HG03135 (cell line): ENCODE measurements at regions not wholly inside any gene's neighbourhood (a gene's known extent, or its start where the extent isn't known, plus 50 kb on each side); places are given as distances from the start of the nearest gene placed in this dataset.

Experiments
- ATAC-seq: cut with Tn5 transposase; IDR thresholded peaks from one replicate; pipeline ENCODE4 v1.9.1; 2021; ENCODE audit warnings: mild to moderate bottlenecking, moderate library complexity; ENCODE audit not compliant: unreplicated experiment

DNA sequence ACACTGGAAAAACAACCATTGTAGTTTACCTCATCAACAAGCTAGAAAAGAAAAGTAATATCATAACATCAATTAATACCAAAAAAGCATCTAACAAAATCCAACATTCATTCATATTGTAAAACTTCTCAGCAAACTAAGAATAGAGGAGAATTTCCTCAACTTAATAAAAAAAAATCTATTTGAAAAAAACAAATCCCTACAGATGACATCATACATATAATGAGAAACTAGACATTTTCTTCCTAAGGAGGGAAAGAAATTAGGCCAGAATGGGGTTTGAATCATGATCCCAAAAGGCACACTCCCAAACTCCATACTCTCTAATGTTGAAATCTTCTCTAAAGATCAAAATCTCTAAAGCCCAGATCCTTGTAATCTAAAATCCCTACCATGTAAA lies 460.0 kb downstream of the IRS1 start:
- ATAC-seq, result no peak

DNA sequence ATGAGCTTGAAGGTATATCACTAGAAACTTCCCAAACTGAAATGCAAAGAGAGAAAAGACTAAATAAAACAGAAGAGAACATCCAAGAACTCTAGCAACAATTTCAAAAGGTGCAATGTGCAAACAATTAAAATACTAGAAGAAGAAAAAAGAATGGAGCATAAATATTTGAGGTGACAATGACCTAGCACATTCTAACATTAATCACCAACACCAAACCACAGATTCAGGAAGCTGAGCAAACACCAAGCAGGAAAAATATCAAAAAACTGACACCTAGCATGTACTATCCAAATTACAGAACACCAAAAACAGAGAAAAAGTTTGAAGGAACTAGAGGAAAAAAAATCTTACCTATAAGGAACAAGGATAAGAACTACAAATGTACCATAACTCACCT lies 460.8 kb downstream of the IRS1 start:
- ATAC-seq, result no peak

DNA sequence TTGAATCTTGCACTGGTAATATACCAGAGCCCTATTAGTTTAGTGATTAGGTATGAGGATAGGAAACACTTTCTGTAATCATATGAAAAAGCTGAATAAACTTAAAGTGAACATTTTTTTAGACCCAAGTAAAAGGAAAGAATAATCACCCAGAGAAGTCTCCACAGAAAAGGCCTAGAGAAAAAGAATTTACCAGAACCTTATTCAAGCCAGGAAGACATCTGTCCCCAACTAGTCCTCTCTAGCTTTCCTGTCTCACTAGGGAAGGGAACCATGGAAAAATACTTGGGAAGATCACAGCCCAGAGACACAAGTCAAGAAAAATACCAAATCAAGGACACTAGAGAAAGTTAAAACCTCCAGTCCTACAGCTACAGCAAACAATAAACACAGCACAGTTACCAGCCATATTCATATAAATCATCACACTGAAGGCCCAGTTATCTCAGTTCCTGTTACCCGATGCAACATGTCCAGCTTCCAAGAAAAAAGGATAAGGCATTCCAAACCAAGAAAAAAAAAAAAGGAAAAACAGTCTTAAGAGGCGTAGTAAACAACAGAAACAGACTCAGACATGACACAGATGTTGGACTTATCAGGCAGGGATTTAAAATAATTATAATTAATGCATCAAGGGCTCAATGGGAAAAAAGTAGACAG lies 461.5 kb downstream of the IRS1 start:
- ATAC-seq, result no peak

DNA sequence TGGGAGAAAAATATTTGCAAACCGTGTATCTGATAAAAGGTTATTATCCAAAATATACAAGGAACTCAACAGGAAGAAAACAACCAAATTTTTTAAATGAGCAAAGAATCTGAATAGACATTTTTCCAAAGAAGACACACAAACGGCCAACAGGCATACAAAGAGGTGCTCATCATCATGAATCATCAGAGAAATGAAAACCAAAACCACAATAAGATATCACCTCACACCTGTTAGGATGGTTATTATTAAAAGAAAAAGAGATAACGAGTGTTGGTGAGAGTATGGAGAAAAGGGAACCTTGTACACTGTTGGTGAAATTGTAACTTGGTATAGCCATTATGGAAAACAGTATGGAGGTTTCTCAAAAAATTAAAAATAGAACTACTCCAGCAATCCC lies 463.3 kb downstream of the IRS1 start:
- no peak for ATAC-seq

DNA sequence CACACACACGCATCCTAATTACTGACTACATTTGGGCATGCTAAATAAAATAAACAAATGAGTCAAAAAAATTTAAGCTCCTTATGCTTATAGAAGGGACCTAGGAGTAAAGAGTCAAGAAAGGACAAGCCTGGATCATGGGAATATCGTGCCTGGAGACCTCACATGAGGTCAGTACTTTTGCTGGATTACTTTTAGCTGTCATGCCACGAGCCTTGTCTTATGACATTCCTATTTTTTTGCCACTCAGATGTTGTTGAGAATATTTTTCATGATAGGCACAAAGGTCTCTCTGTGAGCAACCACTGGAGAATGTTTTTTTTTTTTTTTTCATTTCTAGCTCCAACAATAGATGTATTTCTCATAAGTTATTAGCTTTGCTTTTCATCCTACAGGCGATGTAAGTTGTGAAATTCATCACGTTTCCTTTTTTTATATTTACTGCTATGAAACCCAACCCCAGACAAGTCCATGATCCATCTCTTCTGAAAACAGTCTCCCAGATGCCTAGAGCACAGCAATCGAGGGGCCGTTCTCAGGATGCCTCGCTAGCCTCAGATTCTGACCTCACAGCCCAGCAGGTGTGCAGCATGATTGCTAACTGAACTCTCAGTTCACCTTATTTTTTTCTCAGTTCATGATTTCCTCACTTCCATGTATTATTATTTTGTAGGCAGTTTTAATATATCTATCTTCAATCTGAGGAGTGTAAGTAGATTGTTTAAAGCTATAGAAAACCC lies 464.5 kb downstream of the IRS1 start:
- ATAC-seq, result no peak

DNA sequence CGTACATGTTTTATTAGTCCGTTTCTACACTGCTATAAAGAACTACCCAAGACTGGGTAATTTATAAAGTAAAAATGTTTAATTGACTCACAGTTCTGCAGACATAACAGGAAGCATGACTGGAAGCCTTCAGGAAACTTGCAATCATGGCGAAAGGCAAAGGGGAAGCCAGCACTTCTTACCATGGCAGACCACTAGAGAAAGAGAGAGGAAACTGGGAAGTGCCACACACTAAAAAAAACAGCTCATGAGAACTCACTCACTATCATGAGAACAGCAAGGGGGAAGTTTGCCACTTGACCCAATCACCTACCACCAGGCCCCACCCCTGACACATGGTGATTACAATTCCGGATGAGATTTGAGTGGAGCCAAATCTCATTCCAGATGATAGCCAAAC lies 466.2 kb downstream of the IRS1 start:
- no peak for ATAC-seq

DNA sequence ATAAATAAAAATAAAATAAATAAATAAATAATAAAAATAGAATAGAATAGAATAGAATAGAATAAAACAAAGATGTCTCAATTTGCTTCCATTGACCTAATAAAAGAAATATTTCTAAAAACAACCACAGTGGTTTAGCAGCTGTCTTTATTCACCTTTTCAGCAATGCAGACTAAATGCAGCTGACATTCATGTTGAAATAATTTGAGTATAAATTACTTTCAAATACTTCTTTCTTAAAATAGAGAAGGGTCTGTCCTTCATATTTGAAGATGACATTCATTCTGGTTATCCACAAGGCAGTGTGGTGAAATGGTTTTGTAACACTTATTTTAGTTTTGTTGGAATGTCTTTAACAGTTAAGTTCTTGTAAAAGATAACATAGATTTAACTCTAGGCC lies 469.4 kb downstream of the IRS1 start:
- ATAC-seq, result no peak

DNA sequence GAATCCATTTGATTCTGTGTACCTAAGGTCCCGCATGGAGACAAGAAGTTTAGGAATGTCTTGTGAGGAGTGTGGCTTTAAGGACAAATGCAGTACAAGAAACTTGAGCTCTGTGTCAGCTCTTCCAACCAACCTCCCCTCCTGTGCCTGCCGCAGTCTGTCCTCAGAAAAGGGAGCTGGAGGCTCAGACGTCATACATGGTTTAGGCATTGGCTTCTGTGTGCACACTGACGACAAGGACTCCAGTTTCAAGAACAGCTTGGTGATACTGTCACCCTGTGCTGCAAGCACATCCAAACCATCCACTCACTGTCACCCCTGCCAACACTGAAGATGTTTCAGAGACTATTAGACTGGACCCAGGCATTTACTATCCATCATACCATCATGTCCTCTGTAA lies 470.4 kb downstream of the IRS1 start:
- ATAC-seq, result no peak

DNA sequence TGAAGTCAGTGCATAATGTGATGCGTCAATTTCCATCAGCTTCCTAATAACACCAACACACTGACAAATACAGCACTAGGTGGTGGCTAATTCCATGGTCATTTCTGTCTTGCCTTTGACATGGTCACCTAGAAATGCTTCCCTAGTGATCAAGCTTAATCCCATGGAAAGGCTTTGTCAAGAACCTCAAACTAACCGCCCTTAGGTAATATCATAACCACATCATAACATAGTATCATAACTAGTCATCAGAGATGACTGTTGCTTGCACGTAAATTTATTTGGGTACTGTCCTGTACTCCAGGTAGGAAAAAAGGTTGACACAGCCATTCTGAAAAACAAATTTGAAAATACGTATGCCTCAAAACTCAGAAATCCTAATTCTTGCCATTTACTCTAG lies 471.8 kb downstream of the IRS1 start:
- no peak for ATAC-seq

DNA sequence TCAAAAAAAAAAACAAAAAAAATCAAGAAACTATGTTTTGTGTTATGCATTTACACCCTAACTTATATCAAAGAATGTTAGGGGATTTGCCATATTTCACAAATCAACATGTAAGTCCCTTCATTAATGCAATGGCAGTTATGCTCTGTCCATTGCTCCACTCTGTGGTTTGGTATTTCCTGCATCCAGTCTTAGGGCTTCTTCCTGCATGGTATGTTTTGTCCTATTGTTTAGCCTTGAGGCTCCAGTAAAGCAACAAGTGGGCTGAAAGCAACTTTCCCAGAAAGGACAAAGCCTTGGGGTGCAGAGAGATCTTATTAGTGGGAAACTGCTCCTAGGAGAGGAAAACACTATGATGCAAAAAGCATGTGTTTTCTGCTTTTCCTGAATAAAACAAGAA lies 474.1 kb downstream of the IRS1 start:
- no peak for ATAC-seq

DNA sequence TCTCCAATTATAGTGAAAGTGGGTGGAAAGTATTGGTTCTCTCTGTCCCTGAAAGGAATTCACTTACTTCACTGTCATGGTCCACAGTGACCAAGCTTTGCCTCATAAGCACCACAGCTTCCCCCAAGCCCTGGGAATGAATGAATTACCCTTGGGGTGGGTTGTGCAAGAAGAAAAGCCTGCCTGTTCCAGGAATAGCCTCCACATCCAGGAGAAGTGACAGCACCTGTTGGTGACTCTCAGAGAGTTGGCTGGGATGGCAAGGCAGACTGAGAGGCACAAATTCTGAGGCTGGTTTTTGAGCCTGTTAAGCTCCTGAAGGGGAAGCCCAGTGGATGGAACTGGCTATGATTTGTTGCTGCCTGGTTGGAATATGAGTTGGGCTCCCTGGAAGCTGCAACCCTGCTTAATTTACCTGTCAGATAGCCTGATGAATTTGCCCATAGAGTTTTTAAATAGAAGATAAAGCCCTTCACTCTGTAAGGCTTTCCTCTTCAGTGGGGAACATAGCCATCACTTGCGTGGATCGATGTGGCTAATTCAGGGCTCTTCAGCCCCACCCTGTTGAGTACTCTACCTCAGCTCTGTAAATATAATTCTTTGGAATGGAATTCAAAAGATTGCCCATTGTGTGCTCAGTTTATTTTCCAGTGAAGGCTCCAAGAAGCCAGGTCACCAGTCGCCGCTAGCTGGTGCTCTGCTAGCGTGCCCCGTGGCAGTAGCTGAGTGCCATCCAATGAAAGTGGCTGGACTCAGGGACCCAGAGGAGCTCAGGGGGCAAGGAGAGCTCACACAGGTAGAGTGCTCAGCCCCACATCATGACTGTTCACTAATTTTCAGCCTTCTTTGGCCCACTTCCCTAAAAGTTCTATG lies 479.3 kb downstream of the IRS1 start:
- no peak for ATAC-seq

DNA sequence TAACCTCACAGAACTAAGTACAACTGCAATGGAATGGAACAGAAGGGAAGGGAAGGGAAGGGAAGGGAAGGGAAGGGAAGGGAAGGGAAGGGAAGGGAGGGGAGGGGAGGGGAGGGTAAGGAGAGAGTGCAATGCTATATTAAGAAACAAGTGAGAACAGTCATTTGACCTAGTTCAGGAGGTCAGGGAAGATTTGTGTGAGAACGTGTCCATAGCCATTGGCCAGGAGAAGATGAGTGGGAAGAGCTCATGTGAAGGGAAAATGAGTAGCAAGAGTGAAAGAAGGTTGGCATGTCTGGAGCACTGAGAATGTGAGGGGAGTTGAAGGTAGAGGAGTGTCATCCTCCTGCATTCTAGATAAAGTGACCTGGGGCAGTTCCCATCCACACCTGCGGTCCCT lies 481.6 kb downstream of the IRS1 start:
- ATAC-seq, result no peak

DNA sequence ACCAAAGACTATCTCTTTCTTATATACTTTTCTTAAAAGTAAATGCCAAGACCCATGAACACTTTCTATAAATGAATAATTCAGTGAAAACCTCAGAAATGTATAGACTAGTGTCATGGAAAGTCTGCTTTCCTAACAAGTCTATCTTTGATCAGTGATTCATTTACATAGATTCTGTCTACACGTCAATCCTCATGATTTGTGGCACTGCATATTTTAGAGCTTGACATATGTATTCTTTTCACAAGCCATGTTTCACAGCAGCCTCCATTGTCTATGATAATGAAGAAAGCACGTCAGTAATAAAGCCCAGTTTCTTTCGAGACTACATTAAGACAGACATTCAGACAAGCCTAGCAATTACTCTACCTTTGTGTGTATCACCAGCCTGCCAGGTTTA lies 486.6 kb downstream of the IRS1 start:
- no peak for ATAC-seq

DNA sequence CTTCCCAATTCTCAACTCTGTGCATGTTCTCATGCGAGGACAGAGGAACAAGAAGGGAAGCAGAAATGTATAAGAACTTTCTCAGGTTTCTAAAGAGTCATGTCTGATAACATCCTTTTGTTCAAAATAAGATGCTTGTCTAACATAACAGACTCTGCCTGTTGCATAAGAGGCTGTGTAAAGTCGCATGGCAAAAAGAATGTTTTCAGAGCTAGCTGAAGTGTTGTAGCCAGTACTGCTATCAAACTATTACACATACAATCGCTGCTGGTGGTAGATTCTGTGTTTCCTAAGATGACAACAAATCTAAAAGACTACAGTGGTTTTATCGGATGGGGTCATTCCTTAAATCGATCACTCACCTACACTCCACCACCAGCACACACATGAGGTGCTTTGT lies 487.5 kb downstream of the IRS1 start:
- ATAC-seq, result no peak

DNA sequence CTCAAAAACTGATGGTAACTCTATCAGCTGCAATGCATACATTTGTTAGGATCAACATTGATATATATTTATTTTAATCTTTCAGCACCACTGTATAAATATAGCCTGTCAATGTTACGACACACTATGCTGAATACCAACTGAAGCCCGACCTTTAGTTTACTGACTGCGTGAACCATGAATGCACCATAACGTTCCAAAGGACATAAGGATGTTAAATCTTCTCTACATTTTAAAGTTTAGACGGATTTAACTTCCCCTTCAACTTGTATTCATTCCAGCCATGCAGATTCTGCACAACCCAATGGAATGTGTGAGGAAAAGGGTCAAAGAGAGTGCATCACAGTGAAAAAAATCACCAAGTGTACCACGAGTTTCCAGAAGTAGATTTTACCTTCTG lies 489.5 kb downstream of the IRS1 start:
- ATAC-seq, result no peak

DNA sequence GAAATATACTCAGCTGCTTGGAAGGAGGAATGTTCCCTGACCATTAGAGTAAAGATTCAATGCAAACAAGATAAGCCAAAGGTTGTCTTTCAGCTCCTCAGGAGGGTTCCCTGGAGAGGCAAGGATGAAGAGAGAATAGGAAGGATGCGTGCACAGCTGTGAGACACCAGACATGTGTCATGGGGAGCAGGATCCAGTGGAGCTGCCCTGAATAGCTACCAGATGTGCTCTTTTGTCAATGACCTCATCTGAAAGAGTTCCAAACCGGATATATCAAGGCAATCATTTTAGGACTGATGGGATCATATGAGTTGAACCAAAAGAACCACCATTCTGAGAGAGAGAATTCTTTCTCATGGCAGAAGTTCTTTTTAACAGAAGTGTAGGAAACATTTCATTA lies 490.6 kb downstream of the IRS1 start:
- no peak for ATAC-seq

DNA sequence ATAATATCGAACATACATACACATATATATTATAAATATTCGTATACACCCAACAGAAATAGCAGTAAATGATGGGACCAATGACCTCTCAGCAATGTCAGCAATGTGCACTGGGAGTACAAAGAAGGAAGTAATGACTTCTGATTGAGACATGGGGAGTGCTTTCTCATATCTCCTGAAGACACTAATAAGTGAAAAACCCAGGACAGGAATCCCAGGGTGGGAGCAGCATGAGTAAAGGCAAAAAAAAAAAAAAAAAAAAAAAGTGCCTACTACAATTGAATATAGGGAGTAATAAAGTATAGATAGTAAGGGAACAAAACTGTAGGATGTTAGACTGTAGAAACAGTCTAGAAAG lies 491.3 kb downstream of the IRS1 start:
- ATAC-seq, result no peak

DNA sequence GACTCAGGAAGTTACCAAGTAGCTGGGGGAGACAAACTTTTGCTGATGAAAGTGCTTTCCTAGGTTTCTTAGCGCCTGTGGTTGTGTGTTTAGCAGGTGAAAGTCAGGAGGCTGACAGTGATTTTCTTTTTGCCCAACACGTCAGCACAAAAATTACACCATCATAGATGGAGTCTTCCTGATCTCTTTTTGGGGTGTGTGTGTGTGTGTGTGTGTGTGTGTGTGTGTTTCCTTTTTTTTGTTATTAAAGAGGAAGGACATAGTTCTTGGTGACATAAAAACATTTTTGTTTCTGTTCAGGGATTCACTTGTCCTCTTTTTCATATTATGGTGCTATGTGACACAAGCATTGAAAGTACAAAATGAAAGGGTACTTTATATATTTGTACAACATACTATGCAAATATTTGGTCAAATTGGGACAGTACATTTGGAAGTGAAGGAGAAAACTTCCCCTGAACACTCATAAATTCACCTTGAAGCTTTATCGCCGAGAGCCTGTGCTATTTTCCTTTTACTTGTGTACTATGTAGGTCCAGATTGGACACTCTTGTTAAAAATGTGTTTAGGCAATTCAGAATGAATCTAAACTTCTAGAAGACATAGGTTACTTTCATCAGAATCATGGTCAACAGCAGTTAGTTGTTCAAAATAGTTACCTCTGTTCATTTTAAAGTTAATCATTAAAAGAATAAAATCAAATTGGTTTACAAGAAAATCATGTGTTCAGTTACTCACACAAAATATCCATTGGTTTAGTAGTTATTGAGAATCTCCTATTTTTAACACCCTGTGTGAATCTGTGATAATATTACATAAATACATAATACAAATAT lies 491.9 kb downstream of the IRS1 start:
- ATAC-seq, result no peak

DNA sequence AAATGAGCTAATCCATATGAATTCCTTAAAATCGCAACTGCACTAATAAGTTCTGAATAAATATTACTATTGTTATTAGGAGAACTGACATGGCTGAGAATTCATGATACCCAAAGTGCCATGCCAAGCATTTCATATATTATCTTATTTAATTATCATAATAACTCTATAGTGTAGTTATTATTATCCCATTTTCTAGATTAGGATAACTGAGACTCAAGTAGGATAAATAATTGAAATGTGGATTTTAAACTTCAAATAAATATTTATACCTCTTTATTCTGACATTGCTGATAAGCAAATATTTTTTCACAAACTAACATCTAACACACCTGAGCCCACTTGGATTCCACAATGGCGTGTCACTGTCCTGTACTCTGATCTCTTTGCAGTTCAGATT lies 492.7 kb downstream of the IRS1 start:
- no peak for ATAC-seq

DNA sequence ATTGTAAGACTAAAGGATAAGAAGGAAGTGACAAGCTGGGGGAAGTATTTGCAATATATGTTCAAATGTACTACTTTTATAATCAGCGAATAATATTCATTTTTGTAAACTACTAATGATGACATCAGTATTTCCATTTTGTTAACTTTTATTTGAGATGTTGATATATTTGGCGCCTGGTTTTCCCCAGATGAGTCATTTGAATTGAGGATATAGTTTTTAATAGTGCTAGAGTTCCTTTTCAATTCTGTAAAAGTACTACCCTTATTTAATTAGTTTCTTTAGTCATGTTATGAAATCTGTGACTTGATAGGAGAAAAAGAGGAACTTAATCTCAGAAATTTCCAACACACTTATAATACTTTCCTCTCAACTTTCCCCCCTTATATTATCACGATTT lies 495.3 kb downstream of the IRS1 start:
- ATAC-seq, result no peak

DNA sequence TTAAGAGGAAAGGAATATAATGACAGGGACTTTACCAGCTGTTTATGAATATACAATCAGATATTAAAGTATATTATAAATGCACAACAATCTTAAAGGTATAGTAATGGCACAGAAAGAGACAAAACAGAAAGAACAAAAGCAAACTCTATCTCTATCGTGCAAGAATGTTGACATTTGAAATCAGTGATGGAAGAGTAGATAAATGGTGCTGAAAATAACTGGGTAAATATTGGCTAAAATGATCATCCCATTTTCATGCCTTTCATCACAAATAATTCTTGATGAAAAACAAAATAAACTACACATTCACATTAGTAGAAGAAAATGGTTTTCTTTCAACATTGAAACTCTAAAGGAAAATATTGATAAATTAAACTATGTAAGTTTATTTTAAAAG lies 495.9 kb downstream of the IRS1 start:
- ATAC-seq, result no peak
